Mesenchymal stem cell (in vitro differentiated cells and primary cell): ENCODE measurements at regions not wholly inside any gene's neighbourhood (a gene's known extent, or its start where the extent isn't known, plus 50 kb on each side); places are given as distances from the start of the nearest gene placed in this dataset.
"Not testable (repeated sequence)": the region's sequence is repeated elsewhere in the genome, so short reads cannot be mapped to it uniquely, and the experiment has no call there.

ENCODE experiments used
- DNase-seq: peaks from one replicate; pipeline ENCODE4 v3.0.0-alpha.2; 2013
- H2AFZ ChIP-seq: one replicate; pipeline ENCODE4 v1.6.1; 2013; ENCODE audit warnings: low read depth, mild to moderate bottlenecking, control low read depth, inconsistent platforms, low read length, moderate library complexity
- H2AK5ac ChIP-seq: 2 replicates; pipeline ENCODE4 v1.6.1; 2013; ENCODE audit warnings: low read length, moderate library complexity, mild to moderate bottlenecking, inconsistent platforms; ENCODE audit not compliant: severe bottlenecking
- H2BK120ac ChIP-seq: one replicate; pipeline ENCODE4 v1.6.1; 2013; ENCODE audit warnings: low read depth, mild to moderate bottlenecking, inconsistent platforms, low read length, moderate library complexity
- H2BK12ac ChIP-seq, 2 experiments: one replicate each; pipeline ENCODE4 v1.6.1; 2013; ENCODE audit warnings: inconsistent platforms in 2 of 2, low read length in 2 of 2, mild to moderate bottlenecking in 2 of 2, moderate library complexity in 2 of 2, control low read depth in 1 of 2
- H2BK15ac ChIP-seq: one replicate; pipeline ENCODE4 v1.6.1; 2013; ENCODE audit warnings: mild to moderate bottlenecking, low read depth, inconsistent platforms; ENCODE audit not compliant: poor library complexity, severe bottlenecking
- H2BK5ac ChIP-seq: 2 replicates; pipeline ENCODE4 v1.6.1; 2013; ENCODE audit warnings: low read depth, mild to moderate bottlenecking, low read length, control low read depth, inconsistent platforms; ENCODE audit not compliant: poor library complexity, severe bottlenecking
- H3K14ac ChIP-seq, 2 experiments: one replicate each; pipeline ENCODE4 v1.6.1; 2013; ENCODE audit warnings: inconsistent platforms in 2 of 2, low read length in 2 of 2, control low read depth in 1 of 2, mild to moderate bottlenecking in 1 of 2, moderate library complexity in 1 of 2
- H3K18ac ChIP-seq, 2 experiments: one replicate each; pipeline ENCODE4 v1.6.1; 2013; ENCODE audit warnings: inconsistent platforms in 2 of 2, low read length in 2 of 2, control low read depth in 1 of 2, low read depth in 1 of 2, mild to moderate bottlenecking in 1 of 2
- H3K23ac ChIP-seq, 2 experiments: one replicate each; pipeline ENCODE4 v1.6.1; 2013; ENCODE audit warnings: inconsistent platforms in 2 of 2, low read length in 2 of 2, mild to moderate bottlenecking in 2 of 2, moderate library complexity in 2 of 2, control low read depth in 1 of 2
- H3K27ac ChIP-seq: 2 replicates; pipeline ENCODE4 v1.5.1; 2013; ENCODE audit warnings: mild to moderate bottlenecking, moderate library complexity, low read length, control low read depth, inconsistent platforms; ENCODE audit not compliant: poor library complexity, severe bottlenecking
- H3K27me3 ChIP-seq, 2 experiments: 2 replicates each; pipeline versions ENCODE4 v1.6.1 to v1.7.0; 2013; ENCODE audit warnings: low read length in 2 of 2, mild to moderate bottlenecking in 2 of 2, moderate library complexity in 2 of 2, control low read depth in 1 of 2, inconsistent platforms in 1 of 2; ENCODE audit not compliant: control insufficient read depth in 1 of 2, insufficient read depth in 1 of 2
- H3K36me3 ChIP-seq, 2 experiments: 2 replicates each; pipeline versions ENCODE4 v1.6.1 to v1.7.0; 2013; ENCODE audit warnings: low read length in 2 of 2, control low read depth in 1 of 2, inconsistent platforms in 1 of 2, low read depth in 1 of 2, mild to moderate bottlenecking in 1 of 2; ENCODE audit not compliant: insufficient read depth in 2 of 2, control insufficient read depth in 1 of 2
- H3K4ac ChIP-seq, 2 experiments: one replicate each; pipeline ENCODE4 v1.6.1; 2013; ENCODE audit warnings: inconsistent platforms in 2 of 2, low read length in 2 of 2, mild to moderate bottlenecking in 2 of 2, moderate library complexity in 2 of 2, control low read depth in 1 of 2, low read depth in 1 of 2
- H3K4me1 ChIP-seq: 2 replicates; pipeline ENCODE4 v1.6.1; 2013; ENCODE audit warnings: low read depth, low read length, control low read depth; ENCODE audit not compliant: control insufficient read depth, insufficient read depth
- H3K4me2 ChIP-seq: 2 replicates; pipeline ENCODE4 v1.6.1; 2013; ENCODE audit warnings: low read length, mild to moderate bottlenecking, inconsistent platforms; ENCODE audit not compliant: poor library complexity, severe bottlenecking
- H3K4me3 ChIP-seq, 2 experiments: 2 replicates each; pipeline versions ENCODE4 v1.5.1 to v1.7.0; 2013; ENCODE audit warnings: low read length in 2 of 2, mild to moderate bottlenecking in 2 of 2, control low read depth in 1 of 2, low read depth in 1 of 2; ENCODE audit not compliant: insufficient read depth in 1 of 2
- H3K79me1 ChIP-seq: replicated peaks from 2 replicates; pipeline ENCODE4 v1.6.1; 2013; ENCODE audit warnings: mild to moderate bottlenecking, control low read depth, low read length, inconsistent platforms; ENCODE audit not compliant: poor library complexity, severe bottlenecking
- H3K9ac ChIP-seq: 2 replicates; pipeline ENCODE4 v1.7.0; 2013; ENCODE audit warnings: mild to moderate bottlenecking, low read length, moderate library complexity
- H3K9me3 ChIP-seq: 2 replicates; pipeline ENCODE4 v1.7.0; 2013; ENCODE audit warnings: mild to moderate bottlenecking, low read length; ENCODE audit not compliant: control insufficient read depth
- H4K8ac ChIP-seq: one replicate; pipeline ENCODE4 v1.6.1; 2013; ENCODE audit warnings: inconsistent platforms, mild to moderate bottlenecking, low read length, moderate library complexity
- H4K91ac ChIP-seq: one replicate; pipeline ENCODE4 v1.6.1; 2013; ENCODE audit warnings: mild to moderate bottlenecking, low read length, inconsistent platforms
- WGBS: methylation state at CpG from one replicate; pipeline ENCODE4 v1.1.7; 2013; ENCODE audit warnings: mixed read lengths; 5-methylcytosine and 5-hydroxymethylcytosine counted together

- WGBS: 100% methylated on average over 1 of the region's 2 CpGs
- not testable (repeated sequence) for H3K79me1 ChIP-seq, H3K9ac ChIP-seq, H2BK5ac ChIP-seq, H3K18ac ChIP-seq, H3K36me3 ChIP-seq, H2BK120ac ChIP-seq, H3K14ac ChIP-seq, H2AK5ac ChIP-seq, H2AFZ ChIP-seq, H3K4me1 ChIP-seq, H4K91ac ChIP-seq, H3K4ac ChIP-seq, H4K8ac ChIP-seq, H2BK12ac ChIP-seq, H3K4me2 ChIP-seq, H2BK15ac ChIP-seq, H3K27ac ChIP-seq, H3K9me3 ChIP-seq, DNase-seq, H3K4me3 ChIP-seq, H3K27me3 ChIP-seq, H3K23ac ChIP-seq
These were observed 108.6 kb upstream of the MSMB start for GRCh38 chr10:46154683-46155082.

- H3K4me1 ChIP-seq, H3K79me1 ChIP-seq, H2BK12ac ChIP-seq, H4K91ac ChIP-seq, H3K27me3 ChIP-seq, H3K18ac ChIP-seq, H3K23ac ChIP-seq, H3K36me3 ChIP-seq, H3K27ac ChIP-seq, H2BK15ac ChIP-seq, H2AK5ac ChIP-seq, H3K4me2 ChIP-seq, H3K9me3 ChIP-seq, DNase-seq, H3K9ac ChIP-seq, H3K14ac ChIP-seq, H2BK5ac ChIP-seq, H2AFZ ChIP-seq, H3K4me3 ChIP-seq, H4K8ac ChIP-seq, H2BK120ac ChIP-seq, H3K4ac ChIP-seq: not testable (repeated sequence)
These were observed 110.8 kb upstream of the MSMB start for GRCh38 chr10:46156866-46157265.

GRCh38 chr10:46169736-46170135 lies 117.1 kb upstream of the ANTXRL start:
- no peaks in the 10 kb centered on the region for H3K27me3 ChIP-seq
- no peak overlapping the region for H2BK120ac ChIP-seq
- no peak overlapping the region for H4K91ac ChIP-seq
- no peak overlapping the region for H3K4me3 ChIP-seq
- H3K14ac ChIP-seq: no peak overlapping the region
- no peak overlapping the region for H3K23ac ChIP-seq
- no peak overlapping the region for H2BK12ac ChIP-seq
- H4K8ac ChIP-seq: no peak overlapping the region
- H3K4me1 ChIP-seq: no peaks in the 10 kb centered on the region
- no peak for DNase-seq
- no peak overlapping the region for H2BK5ac ChIP-seq
- H2AK5ac ChIP-seq: no peak overlapping the region
- H3K36me3 ChIP-seq: no peaks in the 10 kb centered on the region
- no peak overlapping the region for H3K4ac ChIP-seq
- no peaks in the 10 kb centered on the region for H3K79me1 ChIP-seq
- H2BK15ac ChIP-seq: no peak overlapping the region
- H3K18ac ChIP-seq: no peak overlapping the region
- H3K4me2 ChIP-seq: no peak overlapping the region
- peaks cover 9% of the 10 kb centered on the region for H3K9me3 ChIP-seq
- H2AFZ ChIP-seq: no peak overlapping the region
- H3K9ac ChIP-seq: no peak overlapping the region
- H3K27ac ChIP-seq: no peak overlapping the region

GRCh38 chr10:46170789-46171188 lies 116.0 kb upstream of the ANTXRL start:
- H3K23ac ChIP-seq: no peak overlapping the region
- no peak overlapping the region for H2BK5ac ChIP-seq
- H2AFZ ChIP-seq: no peak overlapping the region
- no peak overlapping the region for H3K27ac ChIP-seq
- peaks cover 9% of the 10 kb centered on the region for H3K9me3 ChIP-seq
- H3K4me3 ChIP-seq: no peak overlapping the region
- no peak overlapping the region for H3K18ac ChIP-seq
- H4K8ac ChIP-seq: no peak overlapping the region
- H3K36me3 ChIP-seq: no peaks in the 10 kb centered on the region
- H3K4me2 ChIP-seq: no peak overlapping the region
- H2BK12ac ChIP-seq: no peak overlapping the region
- H2BK120ac ChIP-seq: no peak overlapping the region
- no peak overlapping the region for H3K14ac ChIP-seq
- H3K4ac ChIP-seq: no peak overlapping the region
- no peak for DNase-seq
- no peaks in the 10 kb centered on the region for H3K27me3 ChIP-seq
- no peak overlapping the region for H2AK5ac ChIP-seq
- 92% methylated on average over 1 of the region's 1 CpG for WGBS
- H3K79me1 ChIP-seq: no peaks in the 10 kb centered on the region
- H3K4me1 ChIP-seq: no peaks in the 10 kb centered on the region
- no peak overlapping the region for H3K9ac ChIP-seq
- no peak overlapping the region for H4K91ac ChIP-seq
- H2BK15ac ChIP-seq: no peak overlapping the region
